ENCODE measurements at regions not wholly inside any gene's neighbourhood (a gene's known extent, or its start where the extent isn't known, plus 50 kb on each side); places are given as distances from the start of the nearest gene placed in this dataset.
A peak's percentile ranks its signal among the peaks of the same experiment; 100 is the strongest.

DNA sequence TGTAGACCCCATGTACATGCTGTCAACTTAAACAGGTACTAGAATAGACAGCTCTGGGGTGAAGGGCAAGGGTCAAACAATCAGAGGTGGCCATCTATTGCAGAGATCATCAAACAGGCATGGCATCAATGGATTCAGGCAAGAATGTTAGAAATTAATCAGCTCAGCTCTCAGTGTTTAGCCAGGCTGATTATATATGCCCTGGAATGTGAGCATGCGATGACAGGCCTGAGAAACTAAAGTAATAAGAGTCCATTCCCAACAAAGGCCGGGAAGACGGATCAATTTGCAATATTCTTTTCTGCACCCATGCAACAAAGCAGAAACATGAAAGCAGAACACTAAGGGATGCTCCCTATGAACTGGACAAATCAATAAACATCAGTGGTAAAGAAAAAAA, 380.5 kb upstream of the SPRED2 start:
- 80 to 90% methylated on average over 3 of the region's 3 CpGs for WGBS, 2 donors
- Histone ChIP-seq H3K36me3 (ENCODE audit: low read depth, missing control alignments) (no peaks in the 10 kb centered on the region), H3K4me1 (no peaks in the 10 kb centered on the region), H3K27ac (no peak overlapping the region), H3K27me3 (no peaks in the 10 kb centered on the region), H3K4me3 (no peak overlapping the region), H3K9me3 (no peaks in the 10 kb centered on the region)
- no peak for DNase-seq
- TF ChIP-seq, protein P1, sequence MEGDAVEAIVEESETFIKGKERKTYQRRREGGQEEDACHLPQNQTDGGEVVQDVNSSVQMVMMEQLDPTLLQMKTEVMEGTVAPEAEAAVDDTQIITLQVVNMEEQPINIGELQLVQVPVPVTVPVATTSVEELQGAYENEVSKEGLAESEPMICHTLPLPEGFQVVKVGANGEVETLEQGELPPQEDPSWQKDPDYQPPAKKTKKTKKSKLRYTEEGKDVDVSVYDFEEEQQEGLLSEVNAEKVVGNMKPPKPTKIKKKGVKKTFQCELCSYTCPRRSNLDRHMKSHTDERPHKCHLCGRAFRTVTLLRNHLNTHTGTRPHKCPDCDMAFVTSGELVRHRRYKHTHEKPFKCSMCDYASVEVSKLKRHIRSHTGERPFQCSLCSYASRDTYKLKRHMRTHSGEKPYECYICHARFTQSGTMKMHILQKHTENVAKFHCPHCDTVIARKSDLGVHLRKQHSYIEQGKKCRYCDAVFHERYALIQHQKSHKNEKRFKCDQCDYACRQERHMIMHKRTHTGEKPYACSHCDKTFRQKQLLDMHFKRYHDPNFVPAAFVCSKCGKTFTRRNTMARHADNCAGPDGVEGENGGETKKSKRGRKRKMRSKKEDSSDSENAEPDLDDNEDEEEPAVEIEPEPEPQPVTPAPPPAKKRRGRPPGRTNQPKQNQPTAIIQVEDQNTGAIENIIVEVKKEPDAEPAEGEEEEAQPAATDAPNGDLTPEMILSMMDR (IDR thresholded peaks at IDR 0.05), result no peak
- no peak for TF ChIP-seq POLR2A (IDR thresholded peaks at IDR 0.05)
- intact Hi-C loops (cut with DNase I; ENCODE audit: low total_unique reads), result no loop called here

DNA sequence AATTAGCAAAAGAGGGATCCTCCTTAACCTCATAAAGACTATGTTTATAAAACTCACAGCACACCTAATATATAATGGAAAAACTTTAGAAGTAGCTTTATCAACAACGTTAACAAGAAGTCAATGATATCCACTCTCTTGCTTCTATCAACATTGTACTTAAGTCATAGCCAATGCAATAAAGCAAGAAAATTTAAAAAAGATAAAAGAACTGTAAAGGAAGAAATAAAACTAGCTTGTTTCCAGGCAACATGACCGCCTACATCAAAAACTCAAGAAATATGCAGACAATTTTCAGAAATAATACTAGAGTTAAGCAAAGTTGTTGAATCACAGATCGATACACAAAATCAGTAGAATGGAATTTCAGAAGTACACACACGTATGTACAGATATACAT, 375.5 kb upstream of the SPRED2 start:
- H3K4me3 ChIP-seq, result no peak overlapping the region
- 90 to 93% methylated on average over 4 of the region's 4 CpGs for WGBS, 2 donors
- intact Hi-C loops (cut with DNase I; ENCODE audit: low total_unique reads), result no loop called here
- H3K36me3 ChIP-seq (ENCODE audit: low read depth, missing control alignments), result no peaks in the 10 kb centered on the region
- no peak overlapping the region for H3K27ac ChIP-seq
- H3K4me1 ChIP-seq, result no peaks in the 10 kb centered on the region
- no peaks in the 10 kb centered on the region for H3K9me3 ChIP-seq
- DNase-seq, result no peak
- TF ChIP-seq, protein P1 (IDR thresholded peaks at IDR 0.05), result no peak
- TF ChIP-seq POLR2A (IDR thresholded peaks at IDR 0.05), result no peak
- no peaks in the 10 kb centered on the region for H3K27me3 ChIP-seq

DNA sequence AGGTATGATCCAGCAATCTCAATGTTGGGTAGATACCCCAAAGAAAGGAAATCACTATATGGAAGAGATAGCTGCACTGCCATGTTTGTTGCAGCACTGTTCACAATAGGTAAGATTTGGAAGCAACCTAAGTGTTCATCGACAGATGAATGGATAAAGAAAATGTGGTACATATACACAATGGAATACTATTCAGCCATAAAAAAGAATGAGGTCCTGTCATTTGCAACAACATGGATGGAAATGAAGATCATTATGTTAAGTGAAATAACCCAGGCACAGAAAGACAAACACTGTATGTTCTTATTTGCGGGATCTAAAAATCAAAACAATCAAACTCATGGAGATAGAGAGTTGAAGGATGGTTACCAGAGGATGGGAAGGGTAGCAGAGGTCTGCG, 372.4 kb upstream of the SPRED2 start:
- TF ChIP-seq, protein P1 (IDR thresholded peaks at IDR 0.05), result no peak
- TF ChIP-seq POLR2A (IDR thresholded peaks at IDR 0.05), result no peak
- no peaks in the 10 kb centered on the region for H3K4me1 ChIP-seq
- H3K27me3 ChIP-seq, result no peaks in the 10 kb centered on the region
- no peaks in the 10 kb centered on the region for H3K9me3 ChIP-seq
- H3K4me3 ChIP-seq, result no peak overlapping the region
- 93 to 94% methylated on average over 3 of the region's 3 CpGs for WGBS, 2 donors
- DNase-seq, result no peak
- H3K36me3 ChIP-seq (ENCODE audit: low read depth, missing control alignments), result no peaks in the 10 kb centered on the region
- no peak overlapping the region for H3K27ac ChIP-seq
- intact Hi-C loops (cut with DNase I; ENCODE audit: low total_unique reads), result no loop called here

DNA sequence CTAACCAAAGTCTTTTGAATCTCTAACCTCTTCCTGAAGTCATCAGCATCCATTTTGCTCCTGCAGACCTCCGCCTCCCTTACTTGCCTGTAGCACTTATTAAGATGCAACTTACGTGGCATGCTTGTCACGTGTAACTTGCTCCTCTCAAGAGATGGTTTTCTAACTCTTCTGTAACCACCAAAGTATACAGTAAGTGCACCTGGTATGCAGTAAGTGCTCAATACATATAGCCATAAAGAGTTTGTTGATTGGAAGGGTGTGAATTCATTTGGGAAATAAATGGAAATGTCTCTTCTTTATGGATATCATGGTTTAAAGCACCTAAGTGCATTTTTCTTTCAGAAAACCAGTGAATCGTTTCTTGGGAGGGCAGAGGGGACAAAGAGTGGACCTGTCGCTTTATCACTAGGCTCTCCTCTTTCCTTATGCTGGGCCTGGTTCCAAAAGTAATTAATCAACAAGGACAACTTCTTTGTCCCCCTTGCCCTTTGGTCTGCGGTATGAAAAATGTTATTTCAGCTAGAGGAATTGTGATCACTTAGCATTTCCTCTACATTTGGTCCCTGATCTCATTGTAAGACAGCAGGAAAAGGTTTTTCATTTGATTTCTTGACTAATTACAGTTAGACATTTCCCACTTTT, 370.0 kb upstream of the SPRED2 start:
- DNase-seq, result no peak
- TF ChIP-seq, protein P1 (IDR thresholded peaks at IDR 0.05), result no peak
- TF ChIP-seq POLR2A (IDR thresholded peaks at IDR 0.05), result no peak
- intact Hi-C loops (cut with DNase I; ENCODE audit: low total_unique reads), result no loop called here

DNA sequence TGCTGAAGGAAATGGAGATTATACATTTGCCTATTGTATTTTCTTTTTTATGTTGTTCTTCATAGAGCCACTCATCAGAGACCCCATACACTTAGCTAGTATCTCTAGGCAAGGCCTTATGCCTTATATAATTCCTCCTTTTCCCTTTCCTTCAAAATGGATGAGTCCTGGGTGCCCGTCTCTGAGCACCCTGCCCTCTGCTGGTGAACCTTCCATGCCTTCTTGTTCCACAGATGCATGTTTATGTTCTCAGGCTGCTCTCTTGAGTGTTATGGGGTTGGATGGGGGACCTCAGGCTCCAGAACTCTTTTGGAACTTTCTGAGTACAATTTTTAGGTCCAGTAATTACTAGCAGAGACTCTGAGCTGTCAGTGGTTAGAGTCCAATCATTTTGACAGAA, 368.6 kb upstream of the SPRED2 start:
- no peaks in the 10 kb centered on the region for H3K27me3 ChIP-seq
- H3K27ac ChIP-seq, result no peak overlapping the region
- no peaks in the 10 kb centered on the region for H3K9me3 ChIP-seq
- H3K36me3 ChIP-seq (ENCODE audit: low read depth, missing control alignments), result no peaks in the 10 kb centered on the region
- intact Hi-C loops (cut with DNase I; ENCODE audit: low total_unique reads), result no loop called here
- DNase-seq, result no peak
- WGBS, 2 donors, result 70 to 89% methylated on average over 1 of the region's 1 CpG
- no peak overlapping the region for H3K4me3 ChIP-seq
- TF ChIP-seq POLR2A (IDR thresholded peaks at IDR 0.05), result no peak
- TF ChIP-seq, protein P1 (IDR thresholded peaks at IDR 0.05), result peak in 1 of 3 experiments; percentile 13
- no peaks in the 10 kb centered on the region for H3K4me1 ChIP-seq

More for the DNA sequence above, 370.0 kb upstream of the SPRED2 start:
- Histone ChIP-seq H3K9me3 (no peaks in the 10 kb centered on the region), H3K27ac (no peak overlapping the region), H3K27me3 (no peaks in the 10 kb centered on the region), H3K4me1 (no peaks in the 10 kb centered on the region), H3K4me3 (no peak overlapping the region), H3K36me3 (ENCODE audit: low read depth, missing control alignments) (no peaks in the 10 kb centered on the region)
- 69 to 74% methylated on average over 6 of the region's 6 CpGs for WGBS, 2 donors
